ENCODE measurements at regions not wholly inside any gene's neighbourhood (a gene's known extent, or its start where the extent isn't known, plus 50 kb on each side); places are given as distances from the start of the nearest gene placed in this dataset.

DNA sequence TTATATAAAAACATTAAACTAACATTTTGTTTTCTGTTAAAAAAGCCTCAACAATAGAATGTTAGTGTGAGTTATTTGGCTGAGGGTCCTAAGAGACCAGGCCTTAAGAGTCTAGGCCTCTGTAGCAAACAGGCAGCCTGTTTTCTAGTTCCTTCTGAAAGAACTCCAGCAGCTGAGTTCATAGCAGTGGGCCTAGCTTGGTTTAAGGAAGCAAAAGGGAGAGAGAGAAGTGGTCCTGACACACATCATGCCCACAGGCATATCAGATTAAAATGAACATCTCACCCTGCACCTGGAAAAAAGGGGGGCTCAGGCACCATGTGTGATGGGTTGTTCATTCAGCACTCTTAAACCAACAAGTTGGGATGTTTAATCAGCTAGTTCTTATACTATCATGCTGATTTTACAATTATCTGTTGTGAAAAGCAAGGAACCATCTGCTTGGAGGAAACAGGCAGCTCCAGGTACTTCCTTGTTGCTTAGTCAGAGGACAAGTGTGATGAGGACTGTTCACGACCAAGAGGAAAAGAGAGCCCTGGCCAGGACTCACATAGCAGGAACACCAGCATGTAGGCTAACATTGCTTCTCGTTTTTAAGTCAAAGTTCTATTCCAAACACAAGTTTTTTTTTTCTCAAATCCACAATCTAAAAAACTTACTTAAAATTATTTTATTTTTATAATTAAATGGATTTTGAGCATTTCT, 81.3 kb upstream of the FRY start:
- FAIRE-seq (no peak), DNase-seq (ENCODE audit: insufficient read length, low spot score) (no peak)
- TF ChIP-seq SPI1 (IDR thresholded peaks at IDR 0.05; ENCODE audit: low read depth, low read length), result no peak
- no peak for TF ChIP-seq PAX5 (IDR thresholded peaks at IDR 0.05; ENCODE audit: insufficient read depth, low read length, severe bottlenecking)

- TF ChIP-seq SPI1 (IDR thresholded peaks at IDR 0.05; ENCODE audit: low read depth, low read length), result peak; percentile 90
- TF ChIP-seq TAF1 (IDR thresholded peaks at IDR 0.05; ENCODE audit: low read depth, low read length), result no peak; the same call in 1 of the 2 replicates
- TF ChIP-seq POLR2AphosphoS5 (IDR thresholded peaks at IDR 0.05; ENCODE audit: low read depth, low read length), result peak; percentile 73
- TF ChIP-seq POU2F2 (IDR thresholded peaks at IDR 0.05; ENCODE audit: low read depth, low read length), result peak; percentile 81
- peak; percentile 6 for TF ChIP-seq PAX5 (IDR thresholded peaks at IDR 0.05; ENCODE audit: insufficient read depth, low read length, severe bottlenecking)
- TF ChIP-seq POLR2A (IDR thresholded peaks at IDR 0.05; ENCODE audit: low read depth, low read length), result peak; percentile 78
- DNase-seq (ENCODE audit: insufficient read length, low spot score) (peak; percentile 37), FAIRE-seq (peak; percentile 97)
Measured at GRCh38 chr13:31951215-31951678, 80.3 kb upstream of the FRY start.

DNA sequence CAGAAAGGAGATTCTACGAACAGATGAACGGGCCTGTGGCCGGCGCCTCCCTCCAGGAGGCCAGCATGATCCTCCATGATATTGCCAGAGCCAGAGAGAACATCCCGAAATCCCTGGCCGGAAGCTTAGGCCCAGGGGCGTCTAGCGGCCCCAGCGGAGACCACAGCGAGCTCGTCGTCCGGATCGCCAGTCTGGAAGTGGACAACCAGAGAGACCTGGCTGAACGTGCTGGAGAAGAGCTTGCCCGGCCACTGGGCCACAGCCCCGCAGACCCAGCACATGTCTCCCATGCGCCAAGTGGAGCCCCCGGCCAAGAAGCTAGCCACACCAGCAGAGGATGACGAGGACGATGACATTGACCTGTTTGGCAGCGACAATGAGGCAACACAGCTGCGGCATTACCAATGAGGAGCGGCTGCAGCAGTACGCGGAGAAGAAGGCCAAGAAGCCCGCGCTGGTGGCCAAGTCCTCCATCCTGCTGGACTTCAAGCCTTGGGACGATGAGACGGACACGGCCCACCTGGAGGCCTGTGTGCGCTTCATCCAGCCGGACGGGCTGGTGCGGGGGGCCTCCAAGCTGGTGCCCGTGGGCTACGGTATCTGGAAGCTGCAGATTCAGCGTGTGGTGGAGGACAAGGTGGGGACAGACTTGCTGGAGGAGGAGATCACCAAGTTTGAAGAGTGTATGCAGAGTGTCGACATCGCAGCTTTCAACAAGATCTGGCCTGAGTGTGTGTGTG, 78.8 kb upstream of the FRY start:
- DNase-seq (ENCODE audit: insufficient read length, low spot score) (no peak), FAIRE-seq (no peak)
- TF ChIP-seq POU2F2 (IDR thresholded peaks at IDR 0.05; ENCODE audit: low read depth, low read length) (no peak), SPI1 (IDR thresholded peaks at IDR 0.05; ENCODE audit: low read depth, low read length) (no peak), TAF1 (IDR thresholded peaks at IDR 0.05; ENCODE audit: low read depth, low read length) (no peak), POLR2A (IDR thresholded peaks at IDR 0.05; ENCODE audit: low read depth, low read length) (no peak), PAX5 (IDR thresholded peaks at IDR 0.05; ENCODE audit: insufficient read depth, low read length, severe bottlenecking) (no peak), POLR2AphosphoS5 (IDR thresholded peaks at IDR 0.05; ENCODE audit: low read depth, low read length) (no peak)

GRCh38 chr13:31955101-31955500, 76.5 kb upstream of the FRY start:
- no peak for DNase-seq (ENCODE audit: insufficient read length, low spot score)
- no peak for FAIRE-seq
- TF ChIP-seq SPI1 (IDR thresholded peaks at IDR 0.05; ENCODE audit: low read depth, low read length) (no peak), POLR2AphosphoS5 (IDR thresholded peaks at IDR 0.05; ENCODE audit: low read depth, low read length) (no peak)

DNA sequence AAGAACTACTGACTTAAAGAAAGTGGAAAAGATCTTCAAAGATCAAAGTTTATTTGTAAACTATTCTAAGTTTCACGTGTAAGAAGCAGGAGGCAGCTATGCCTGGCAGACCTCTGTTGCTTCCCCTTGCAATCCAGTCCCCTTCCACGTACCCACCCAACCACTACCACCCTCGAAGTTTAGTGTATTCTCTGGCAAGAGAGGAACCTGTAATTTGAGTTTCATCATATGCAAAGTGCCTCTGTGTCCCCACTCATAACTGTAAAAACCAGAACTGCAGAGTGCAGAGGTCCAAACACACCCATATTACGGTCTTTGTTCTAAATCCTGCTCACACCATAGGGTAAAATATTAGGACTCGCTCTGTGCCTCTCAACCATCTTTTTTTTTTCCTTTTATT, 75.8 kb upstream of the FRY start:
- no peak for FAIRE-seq
- TF ChIP-seq TAF1 (IDR thresholded peaks at IDR 0.05; ENCODE audit: low read depth, low read length) (no peak), SPI1 (IDR thresholded peaks at IDR 0.05; ENCODE audit: low read depth, low read length) (peak; percentile 28; the same call in 1 of the 2 replicates), POU2F2 (IDR thresholded peaks at IDR 0.05; ENCODE audit: low read depth, low read length) (peak; percentile 55; the same call in 1 of the 2 replicates)
- no peak for DNase-seq (ENCODE audit: insufficient read length, low spot score)

DNA sequence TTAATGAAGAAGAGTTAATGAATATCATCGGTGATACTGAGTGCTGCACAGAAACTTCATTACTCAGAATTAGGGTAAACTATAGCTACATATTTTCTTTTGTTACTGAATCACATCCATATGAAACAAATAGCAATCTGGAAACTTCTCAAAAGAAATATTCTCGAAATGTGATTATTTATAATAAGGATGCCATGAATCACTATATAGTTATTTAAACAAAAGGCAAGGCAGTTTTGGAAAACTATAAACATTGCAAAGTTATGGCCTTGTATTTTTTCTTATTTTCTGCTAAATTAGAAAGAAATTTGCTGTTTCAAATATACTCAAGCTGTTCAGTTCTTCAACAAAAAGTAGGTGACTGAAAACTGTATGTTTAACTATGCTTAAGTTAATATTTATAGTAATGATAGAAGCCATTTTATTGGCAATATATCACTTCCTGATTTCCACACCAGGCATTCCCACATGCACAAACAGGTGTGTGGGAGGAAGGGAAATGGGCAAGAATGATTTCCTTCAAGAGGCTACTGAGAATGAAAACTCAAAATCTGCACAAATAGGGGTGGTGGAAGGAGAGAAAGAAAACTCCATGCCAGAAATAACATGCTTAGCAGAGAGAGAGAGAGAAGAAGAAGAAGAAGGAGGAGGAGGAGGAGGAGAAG, 74.5 kb upstream of the FRY start:
- TF ChIP-seq PAX5 (IDR thresholded peaks at IDR 0.05; ENCODE audit: insufficient read depth, low read length, severe bottlenecking) (no peak), POLR2A (IDR thresholded peaks at IDR 0.05; ENCODE audit: low read depth, low read length) (no peak), SPI1 (IDR thresholded peaks at IDR 0.05; ENCODE audit: low read depth, low read length) (no peak), POLR2AphosphoS5 (IDR thresholded peaks at IDR 0.05; ENCODE audit: low read depth, low read length) (no peak), POU2F2 (IDR thresholded peaks at IDR 0.05; ENCODE audit: low read depth, low read length) (no peak), TAF1 (IDR thresholded peaks at IDR 0.05; ENCODE audit: low read depth, low read length) (no peak)
- DNase-seq (ENCODE audit: insufficient read length, low spot score), result no peak
- no peak for FAIRE-seq

DNA sequence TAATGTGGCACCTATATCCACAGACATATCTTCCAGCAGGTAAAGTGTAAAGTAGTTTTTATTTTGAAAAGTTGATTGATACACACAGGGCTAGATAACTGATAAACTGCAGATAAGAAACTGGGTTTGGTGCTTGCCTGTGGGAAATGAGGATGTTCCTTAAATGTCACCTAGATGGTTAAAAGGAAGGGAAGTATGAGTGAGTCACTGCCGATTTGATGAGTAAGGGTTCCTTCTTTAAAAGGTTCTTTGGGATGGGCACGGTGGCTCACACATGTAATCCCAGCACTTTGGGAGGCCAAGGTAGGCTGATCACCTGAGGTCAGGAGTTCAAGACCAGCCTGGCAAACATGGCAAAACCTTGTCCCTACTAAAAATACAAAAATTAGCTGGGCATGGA, 73.8 kb upstream of the FRY start:
- DNase-seq (ENCODE audit: insufficient read length, low spot score) (no peak), FAIRE-seq (peak; percentile 9)
- TF ChIP-seq POU2F2 (IDR thresholded peaks at IDR 0.05; ENCODE audit: low read depth, low read length) (no peak), POLR2AphosphoS5 (IDR thresholded peaks at IDR 0.05; ENCODE audit: low read depth, low read length) (no peak), POLR2A (IDR thresholded peaks at IDR 0.05; ENCODE audit: low read depth, low read length) (no peak), TAF1 (IDR thresholded peaks at IDR 0.05; ENCODE audit: low read depth, low read length) (no peak), PAX5 (IDR thresholded peaks at IDR 0.05; ENCODE audit: insufficient read depth, low read length, severe bottlenecking) (no peak), SPI1 (IDR thresholded peaks at IDR 0.05; ENCODE audit: low read depth, low read length) (no peak)

- DNase-seq (ENCODE audit: insufficient read length, low spot score) (no peak), FAIRE-seq (peak; percentile 52)
Measured at GRCh38 chr13:31962731-31963370, 68.7 kb upstream of the FRY start.

GRCh38 chr13:31963631-31964030, 67.9 kb upstream of the FRY start:
- no peak for DNase-seq (ENCODE audit: insufficient read length, low spot score)
- no peak for TF ChIP-seq TAF1 (IDR thresholded peaks at IDR 0.05; ENCODE audit: low read depth, low read length)
- no peak for FAIRE-seq

More at GRCh38 chr13:31962731-31963370, 68.7 kb upstream of the FRY start:
- no peak for TF ChIP-seq POLR2AphosphoS5 (IDR thresholded peaks at IDR 0.05; ENCODE audit: low read depth, low read length)
- TF ChIP-seq POLR2A (IDR thresholded peaks at IDR 0.05; ENCODE audit: low read depth, low read length), result no peak
- no peak for TF ChIP-seq POU2F2 (IDR thresholded peaks at IDR 0.05; ENCODE audit: low read depth, low read length)
- no peak for TF ChIP-seq TAF1 (IDR thresholded peaks at IDR 0.05; ENCODE audit: low read depth, low read length)
- no peak for TF ChIP-seq SPI1 (IDR thresholded peaks at IDR 0.05; ENCODE audit: low read depth, low read length)
- TF ChIP-seq PAX5 (IDR thresholded peaks at IDR 0.05; ENCODE audit: insufficient read depth, low read length, severe bottlenecking), result no peak
